ENCODE measurements at regions not wholly inside any gene's neighbourhood (a gene's known extent, or its start where the extent isn't known, plus 50 kb on each side); places are given as distances from the start of the nearest gene placed in this dataset.
"Not testable (repeated sequence)": the region's sequence is repeated elsewhere in the genome, so short reads cannot be mapped to it uniquely, and the experiment has no call there.

DNA sequence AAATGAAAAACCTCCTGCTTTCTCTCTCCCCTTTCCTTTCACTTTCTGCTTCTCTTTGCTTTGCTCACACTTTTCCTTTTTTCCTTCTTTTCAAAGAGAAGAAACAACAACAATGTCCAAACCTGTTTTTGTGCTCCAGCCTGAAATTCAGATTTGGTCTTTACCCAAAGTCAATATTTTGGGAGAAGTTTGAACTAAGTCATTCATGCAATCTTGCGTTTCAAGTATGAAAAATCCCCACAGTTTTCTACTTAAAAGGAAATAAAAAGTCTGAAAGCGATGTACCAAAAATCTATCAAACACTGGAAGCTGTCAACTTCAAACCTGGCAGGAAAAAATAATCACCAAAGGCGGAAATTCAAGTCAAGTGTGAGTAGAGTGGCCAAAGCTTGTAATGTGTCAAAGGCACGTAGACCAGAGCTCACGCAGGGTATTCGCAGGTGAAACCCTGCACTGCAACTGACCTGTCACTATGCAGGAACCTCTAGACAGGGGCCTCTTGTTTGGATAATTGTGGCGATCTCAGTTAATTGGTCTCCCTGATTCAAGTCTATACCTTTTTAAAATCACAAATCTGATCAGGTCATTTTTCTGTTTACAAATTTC lies 118.8 kb upstream of the GALNT15 start:
- no peak for DNase-seq

DNA sequence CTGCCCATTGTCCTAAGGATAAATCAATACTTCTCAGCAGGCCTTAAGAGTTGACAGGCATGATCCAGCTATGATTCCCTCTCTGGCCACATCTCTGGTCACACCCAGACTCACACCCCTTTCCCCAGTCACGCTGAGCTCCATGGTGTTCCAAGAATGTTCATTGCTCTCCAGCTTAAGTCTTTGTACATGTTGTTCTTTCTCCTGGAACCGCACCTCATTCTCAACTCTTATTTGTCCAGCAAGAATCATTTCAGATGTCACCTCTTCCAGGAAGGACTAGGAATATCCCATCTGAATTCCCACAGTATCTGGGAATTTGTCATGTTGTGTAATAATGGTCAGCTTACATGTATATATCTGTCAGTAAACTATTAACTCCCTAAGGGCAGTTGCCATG lies 118.3 kb upstream of the GALNT15 start:
- DNase-seq: no peak

DNA sequence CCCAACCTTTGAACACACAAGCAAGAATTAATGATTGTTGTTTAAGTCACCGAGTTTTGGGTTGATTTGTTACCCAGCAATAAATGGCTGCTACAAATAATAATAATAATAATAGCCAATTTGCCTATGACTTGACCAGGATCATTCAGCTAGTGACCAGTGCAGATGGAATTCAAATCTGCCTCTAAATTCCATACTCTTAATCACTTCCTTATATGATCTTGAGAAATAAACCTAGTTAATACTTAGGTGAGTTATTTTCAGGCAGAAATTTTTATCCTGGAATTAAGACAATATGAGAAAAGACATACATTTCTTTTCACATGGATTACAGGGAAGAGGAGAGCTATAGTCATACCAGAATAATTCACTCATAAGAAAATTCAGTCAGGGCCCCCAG lies 116.0 kb upstream of the GALNT15 start:
- no peak for DNase-seq

DNA sequence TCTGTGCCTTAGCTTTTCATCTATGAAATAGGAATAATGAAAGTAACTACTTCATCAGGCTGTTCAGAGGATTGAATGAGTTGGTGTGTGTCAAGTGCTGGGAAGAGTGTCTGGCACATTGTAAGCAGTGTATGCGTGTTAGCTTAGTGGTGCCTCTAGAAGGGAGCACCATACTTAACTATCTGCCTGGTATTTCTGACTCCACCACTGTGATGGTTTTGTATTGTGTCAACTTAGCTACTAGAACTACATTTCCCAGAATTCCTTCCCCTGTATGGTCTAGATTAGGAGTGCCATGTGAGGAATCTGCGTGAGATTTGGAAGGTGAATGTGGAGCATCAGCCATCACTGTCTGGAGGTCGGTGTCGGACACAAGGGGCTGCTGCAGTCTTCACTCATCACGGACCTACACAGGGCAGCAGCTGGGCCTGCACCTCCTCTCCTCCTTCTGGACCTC lies 115.4 kb upstream of the GALNT15 start:
- DNase-seq: no peak

DNA sequence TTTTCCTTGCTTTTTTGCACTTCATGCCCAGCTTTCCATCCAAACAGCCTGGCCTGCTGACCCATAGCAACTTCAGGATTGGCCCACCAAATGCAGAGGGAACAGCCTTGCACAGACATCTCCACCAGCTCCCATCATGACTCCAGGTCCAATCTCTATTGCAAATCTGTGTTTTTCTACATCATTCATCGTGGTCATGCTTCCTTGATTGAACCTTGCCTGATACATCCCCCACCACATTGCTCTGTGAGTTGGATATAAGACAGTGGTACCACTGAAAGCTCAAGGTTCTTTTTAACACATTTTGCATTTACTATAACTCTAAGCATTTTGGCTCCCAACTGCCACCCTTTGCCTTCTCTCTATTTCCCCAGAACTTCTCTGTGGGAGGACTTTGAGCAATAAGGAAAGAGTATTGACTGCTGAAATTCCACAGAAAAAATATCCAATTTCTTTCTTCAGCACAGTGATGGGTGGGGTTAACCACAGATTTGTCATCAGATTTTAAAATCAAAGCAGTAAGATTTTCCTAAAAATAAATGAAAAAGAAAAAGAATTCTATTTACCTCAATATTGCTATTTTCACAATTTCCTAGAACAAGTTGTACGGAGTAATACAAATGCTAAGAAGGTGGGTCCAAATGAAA lies 114.6 kb upstream of the GALNT15 start:
- DNase-seq: no peak

DNA sequence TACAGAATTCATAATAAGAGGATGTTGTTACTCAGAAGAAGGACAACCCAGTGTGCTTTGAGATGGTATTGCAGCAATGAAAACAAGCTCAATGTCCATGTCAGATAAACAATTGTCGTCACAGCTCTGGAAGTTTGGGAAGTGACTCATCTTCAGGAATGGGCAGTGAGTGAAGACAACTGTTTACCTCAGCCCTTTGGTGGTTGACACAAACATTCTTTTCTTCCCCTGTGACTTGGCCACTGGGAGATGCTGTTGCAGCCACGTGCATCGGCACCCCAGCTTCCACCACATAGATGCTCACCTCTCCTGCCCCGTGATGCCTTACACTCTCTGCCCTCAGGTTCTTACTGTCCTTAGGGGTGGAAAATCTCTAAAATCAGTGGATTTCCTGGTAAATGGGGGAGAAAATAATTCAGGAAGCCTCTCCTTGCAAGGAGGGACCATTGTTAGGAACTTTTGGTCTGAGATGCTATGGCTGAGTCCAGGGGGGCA lies 114.1 kb upstream of the GALNT15 start:
- no peak for DNase-seq

DNA sequence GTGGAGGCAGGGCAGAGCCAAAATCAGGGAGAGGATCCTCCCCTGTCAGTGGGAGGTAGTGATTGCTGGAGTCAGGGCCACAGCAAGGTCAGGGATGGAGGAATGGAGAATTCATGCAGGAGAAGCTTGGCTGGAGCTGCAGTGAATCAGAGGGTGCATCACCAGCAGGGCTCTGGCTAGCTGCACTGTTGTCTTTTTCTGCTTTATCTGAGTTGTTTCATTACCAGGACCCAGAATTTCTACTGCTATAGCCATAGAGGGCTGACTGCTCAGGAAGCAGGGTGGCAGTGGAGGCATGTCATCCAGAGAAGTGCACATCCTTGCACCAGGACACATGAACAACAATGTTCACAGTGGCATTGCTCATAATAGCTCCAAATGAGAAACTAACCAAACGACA lies 113.5 kb upstream of the GALNT15 start:
- no peak for DNase-seq

DNA sequence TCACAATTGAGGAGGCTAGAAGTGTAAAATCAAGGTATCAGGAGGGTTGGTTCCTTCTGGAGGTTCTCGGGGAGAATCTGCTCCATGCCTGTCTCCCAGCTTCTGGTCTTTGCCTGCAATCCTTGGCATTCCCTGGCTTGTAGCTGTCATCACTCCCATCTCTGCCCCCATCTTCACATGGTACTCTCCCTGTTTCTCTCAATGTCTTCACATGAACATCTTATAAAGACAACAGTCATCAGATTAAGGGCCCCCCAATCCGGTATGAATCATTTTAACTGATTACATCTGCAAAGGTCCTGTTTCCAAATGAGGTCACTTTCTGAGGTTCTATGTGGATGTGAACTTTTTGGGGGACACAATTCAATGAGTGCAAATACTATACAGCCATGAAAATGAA lies 113.0 kb upstream of the GALNT15 start:
- no peak for DNase-seq

DNA sequence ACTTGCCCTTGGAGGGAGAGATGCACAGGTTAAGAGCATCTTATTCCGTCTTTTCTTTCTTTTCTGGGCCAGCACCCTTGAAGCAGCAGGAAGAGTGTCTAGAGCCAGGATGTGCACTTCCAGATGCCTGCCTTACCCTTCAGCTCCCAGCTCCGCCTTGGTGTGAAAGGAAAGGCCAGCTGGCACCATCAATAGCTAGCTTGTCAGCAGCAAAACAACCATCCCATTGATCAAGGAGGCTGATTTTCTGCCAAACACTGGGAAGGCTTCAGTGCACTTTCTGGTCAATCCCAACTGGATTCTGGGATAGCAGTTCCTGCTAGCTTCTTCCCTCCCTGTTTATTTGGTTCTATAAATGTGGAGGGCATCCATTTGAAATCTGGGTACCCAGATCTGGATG lies 110.9 kb upstream of the GALNT15 start:
- no peak for DNase-seq

DNA sequence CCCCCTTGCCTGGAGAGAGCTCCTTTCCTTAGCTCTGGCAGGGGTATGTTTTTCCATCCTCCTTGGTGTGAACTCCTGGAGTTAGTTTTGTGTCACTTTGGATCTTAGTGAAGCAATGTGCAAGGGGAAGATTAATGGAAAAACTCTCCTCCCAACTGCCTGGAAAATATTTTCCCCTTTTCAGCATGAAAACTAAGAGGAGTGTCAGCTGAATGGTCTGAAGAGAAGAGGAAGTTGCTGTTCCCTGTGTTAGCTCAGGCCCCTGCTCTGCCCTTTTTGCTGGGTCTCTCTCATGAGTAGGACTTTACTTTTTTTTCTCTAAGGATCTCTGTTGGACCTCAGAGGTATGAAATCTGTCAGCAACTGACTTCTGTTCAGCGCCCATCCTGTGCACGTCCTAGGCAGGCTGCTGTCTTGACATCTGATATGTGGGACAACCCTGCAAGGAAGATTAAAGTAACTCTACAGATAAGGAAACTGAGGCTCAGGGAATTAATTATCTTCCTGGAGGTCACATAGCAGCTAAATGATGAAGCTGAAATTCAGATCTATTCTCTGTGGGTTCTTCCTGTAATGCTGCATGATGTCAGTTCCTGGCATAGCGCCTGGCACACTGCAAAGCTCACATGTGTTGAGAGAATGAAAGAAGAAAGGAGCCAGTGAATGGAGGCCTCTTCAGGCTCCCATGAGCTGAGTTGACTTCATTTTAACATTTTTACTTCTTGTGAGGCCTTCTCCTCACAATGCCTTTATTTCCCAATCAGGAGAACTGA lies 109.7 kb upstream of the GALNT15 start:
- DNase-seq: no peak

DNA sequence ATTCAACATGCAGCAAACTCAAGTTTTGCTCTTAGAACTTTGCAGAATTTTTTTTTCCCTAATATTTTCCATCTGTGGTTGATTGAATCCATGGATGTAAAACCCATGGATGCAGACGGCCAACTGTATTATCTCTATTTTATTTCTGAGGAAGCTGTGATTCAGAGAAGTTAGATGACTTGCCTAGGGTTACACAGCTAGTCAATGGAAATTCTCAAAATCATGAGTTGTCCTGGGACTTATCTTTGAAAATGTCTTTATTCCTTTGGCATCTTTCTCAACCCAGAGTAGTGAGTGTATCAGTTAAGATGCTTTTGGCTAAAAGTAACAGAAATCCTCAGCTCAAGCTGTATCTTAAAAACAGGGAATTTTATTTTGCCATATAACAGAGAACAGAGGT lies 107.9 kb upstream of the GALNT15 start:
- no peak for DNase-seq

DNA sequence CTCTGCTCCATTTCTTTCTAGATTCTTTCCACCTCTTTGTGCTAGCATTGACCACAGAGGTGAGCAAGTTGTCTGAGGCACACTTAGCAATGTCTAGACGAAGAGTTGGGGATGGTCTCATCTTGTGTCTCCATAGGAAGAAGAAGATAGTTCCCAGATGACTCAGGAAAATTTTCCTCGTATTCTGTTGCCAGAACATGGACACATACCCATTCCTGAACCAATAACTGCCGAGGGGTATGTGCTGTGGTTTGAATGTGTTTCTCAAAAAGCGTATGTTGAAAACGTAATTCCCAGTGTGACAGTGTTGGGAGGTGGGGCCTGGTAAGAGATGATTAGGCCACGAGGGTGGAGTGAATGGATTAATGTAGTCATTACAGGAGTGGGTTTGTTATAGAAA lies 107.5 kb upstream of the GALNT15 start:
- no peak for DNase-seq

DNA sequence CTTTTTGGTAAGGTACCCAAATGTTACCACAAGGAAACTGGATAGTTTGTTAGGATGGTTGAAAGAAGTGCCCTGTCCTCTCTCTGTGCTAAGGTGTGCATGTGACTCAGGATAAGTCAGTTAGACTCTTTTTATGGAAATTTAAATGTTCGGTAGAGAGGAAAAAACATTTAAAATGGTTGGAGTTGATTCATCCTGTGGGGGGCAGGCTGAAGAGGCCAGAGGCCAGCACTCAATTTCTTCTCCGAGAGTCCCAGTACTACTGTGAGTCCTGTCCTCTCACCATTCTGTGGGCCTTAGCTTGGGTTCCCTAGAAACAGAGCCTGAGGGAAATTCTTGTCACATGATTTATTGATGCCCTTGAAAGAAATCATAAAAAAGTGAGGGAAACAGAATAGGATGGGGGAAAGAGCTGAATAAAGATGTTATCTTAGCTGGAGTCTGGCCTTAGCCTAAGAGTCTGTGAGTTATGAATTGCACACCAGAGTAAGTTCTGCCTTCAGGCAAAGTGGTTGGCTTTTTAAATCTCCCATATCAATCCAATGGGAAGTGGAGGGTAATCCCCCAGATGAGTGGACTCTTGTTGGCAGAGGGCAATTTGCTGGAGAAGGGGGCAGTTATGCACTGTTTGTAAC lies 106.5 kb upstream of the GALNT15 start:
- no peak for DNase-seq

DNA sequence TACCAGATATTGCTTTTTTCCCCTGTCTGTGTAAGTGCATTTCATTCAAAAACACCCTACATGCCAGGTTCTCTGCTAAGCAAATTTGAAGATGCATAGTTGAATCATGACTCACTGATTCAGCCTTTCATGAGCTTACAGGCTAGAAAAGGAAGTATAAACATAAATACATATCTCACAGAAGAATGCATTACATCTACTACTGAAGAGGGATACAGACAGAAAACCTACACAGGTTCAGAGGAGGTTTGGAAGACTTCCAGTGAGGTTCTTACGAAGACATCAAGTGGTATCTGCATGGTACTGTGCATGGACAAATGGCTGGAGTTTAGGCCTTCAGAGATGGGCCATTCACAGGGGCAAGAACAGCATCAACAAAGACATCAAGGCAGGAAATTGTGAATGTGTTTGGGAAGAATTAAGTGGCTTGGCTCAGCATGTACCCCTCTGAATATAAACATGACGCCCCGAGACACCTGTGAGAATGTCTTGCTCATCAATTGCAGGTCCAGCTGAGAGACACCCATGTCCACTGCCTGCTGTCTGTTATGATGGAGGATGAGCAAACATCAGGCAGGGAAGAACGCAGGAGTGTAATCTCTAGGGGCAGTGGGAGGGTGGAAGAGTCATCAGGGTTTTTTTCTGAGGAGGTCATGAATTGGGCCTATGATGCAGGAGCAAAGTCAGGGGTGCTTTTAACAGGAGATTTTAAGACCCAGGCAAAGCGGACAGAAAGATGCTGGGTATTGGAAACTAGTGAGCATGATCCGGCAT lies 105.1 kb upstream of the GALNT15 start:
- no peak for DNase-seq

DNA sequence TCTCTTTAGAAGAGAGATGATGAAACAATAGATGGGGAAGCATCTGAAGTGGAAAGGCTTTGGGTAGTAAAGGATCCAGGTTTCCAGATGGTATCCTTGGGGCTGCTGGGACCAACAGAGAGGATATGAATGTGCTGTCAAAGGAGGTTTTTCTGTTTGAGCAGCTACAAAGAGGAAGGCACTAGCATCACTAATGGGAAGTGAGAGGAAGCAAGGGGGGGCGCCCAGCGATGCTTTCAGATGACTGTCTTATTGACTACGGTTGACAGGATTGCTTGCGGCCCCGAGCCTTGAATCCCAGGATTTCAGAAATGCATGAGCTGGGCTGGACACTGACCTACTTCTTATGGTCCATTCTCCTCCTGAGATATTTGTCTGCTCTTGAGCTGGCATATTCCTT lies 103.8 kb upstream of the GALNT15 start:
- no peak for DNase-seq

DNA sequence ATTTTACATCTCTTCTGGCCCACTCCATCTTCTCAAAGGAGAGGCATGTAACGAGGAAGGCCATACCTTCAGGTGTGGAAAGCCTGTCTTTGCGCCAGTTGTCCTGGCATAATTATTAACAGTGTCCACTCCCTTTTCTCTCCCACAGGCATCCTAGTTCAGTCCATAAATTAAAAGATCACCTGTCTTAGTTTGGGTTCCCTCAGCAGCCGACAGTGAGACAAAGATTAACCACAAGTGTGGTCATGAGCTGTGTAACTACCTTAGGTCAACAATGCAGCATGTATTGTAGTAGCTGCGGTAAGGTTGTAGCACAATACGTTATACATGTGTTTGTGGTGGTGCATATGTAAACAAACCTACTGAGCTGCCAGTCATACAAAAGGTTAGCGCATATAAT lies 103.3 kb upstream of the GALNT15 start:
- DNase-seq: no peak

DNA sequence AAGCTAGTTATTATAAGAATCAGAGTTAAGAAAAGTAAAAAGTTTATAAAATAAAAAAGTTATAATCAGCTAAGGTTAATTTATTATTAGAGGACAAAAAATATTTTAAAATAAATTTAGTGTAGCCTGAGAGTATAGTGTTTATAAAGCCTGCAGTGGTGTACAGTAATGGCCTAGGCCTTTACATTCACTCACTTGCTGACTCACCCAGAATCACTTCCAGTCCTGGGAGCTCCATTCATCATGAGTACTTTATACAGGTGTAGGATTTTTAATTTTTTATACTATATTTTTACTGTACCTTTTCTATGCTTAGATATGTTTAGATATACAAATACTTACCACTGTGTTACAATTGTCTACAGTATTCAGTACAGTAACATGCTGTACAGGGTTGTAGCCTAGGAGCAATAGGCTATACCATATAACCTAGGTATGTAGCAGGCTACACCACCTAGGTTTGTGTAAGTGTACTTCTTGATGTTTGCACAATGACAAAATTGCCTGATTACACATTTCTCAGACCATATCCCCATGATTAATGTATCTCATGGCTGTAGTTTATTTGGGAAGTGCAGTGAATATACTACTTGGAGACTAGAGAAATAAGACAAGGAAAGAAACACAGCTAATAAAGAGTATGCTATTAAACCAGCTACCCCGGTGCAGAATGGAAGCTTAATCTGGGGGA lies 101.9 kb upstream of the GALNT15 start:
- no peak for DNase-seq

DNA sequence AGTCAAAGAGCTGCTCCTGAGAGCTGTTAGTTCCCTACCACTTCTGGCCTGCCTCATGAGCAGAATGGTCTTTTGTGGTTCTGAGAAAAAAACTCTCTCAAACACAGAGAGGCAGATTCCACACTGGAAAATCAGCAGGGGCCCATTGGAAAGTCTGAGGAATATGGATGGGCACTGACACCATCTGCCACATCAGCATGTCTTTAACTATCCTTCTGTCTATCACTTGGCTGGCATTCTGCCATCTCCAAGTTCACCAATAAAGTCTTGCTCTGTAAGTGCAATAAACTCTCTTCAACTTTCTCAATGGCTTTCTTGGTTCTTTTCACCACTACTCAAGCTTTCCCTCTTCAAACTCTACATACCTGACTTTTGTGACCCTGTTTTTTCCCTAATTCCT lies 101.3 kb upstream of the GALNT15 start:
- DNase-seq: no peak

DNA sequence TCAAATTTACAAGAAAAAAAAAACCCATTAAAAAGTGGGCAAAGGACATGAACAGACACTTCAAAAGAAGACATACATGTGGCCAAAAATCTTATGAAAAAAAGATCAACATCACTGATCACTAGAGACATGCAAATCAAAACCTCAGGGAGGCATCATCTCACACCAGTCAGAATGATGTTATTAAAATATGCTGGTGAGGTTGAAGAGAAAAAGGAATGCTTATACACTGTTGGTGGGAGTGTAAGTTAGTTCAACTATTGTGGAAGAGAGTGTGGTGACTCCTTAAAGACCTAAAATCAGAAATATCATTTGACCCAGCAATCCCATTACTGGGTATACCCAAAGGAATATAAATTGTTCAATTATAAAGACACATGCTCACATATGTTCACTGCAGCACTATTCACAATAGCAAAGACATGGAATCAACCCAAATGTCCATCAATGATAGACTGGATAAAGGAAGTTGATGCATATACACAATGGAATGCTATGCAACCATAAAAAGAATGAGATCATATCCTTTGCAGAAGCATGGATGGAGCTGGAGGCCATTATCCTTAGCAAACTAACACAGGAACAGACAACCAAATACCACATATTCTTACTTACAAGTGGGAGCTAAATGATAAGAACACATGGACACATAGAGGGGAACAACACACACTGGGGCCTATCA lies 100.3 kb upstream of the GALNT15 start:
- not testable (repeated sequence) for DNase-seq

DNA sequence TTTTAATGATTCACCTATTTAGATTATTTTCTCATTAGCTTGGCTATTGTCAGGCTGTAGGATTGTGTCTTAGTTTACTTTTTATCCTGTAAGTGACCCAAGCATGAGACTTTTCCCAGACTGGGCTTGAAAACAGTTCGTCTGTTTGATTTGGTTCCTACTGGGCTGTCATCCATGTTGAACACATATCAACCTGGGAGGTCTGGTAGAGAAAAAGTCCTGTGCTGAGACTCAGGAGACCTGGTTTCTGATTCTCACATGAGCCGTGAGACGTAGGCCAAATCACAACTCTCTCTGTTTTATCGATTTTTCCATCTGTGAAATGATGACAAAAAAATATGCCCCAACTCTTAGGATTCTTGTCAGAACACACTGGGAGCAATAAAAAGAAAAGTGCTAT lies 98.8 kb upstream of the GALNT15 start:
- DNase-seq: no peak

DNA sequence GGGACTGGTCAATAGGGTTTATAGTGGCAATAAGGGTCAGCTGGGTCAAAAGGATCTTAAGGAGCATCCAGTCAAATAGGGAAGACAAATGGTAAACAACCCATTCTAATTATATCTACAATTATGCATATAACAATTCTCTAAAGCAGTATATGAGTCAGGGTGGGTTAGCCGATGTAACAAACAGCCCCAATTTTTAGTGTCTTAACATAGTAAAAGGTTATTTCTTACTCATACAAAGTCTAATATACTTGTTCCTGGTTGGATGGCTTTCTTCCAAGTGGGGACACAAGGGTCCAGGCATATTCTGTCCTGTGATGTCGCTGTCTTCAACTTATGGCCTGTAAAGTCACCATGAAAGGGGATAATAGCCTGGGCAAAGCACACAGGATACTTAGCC lies 97.9 kb upstream of the GALNT15 start:
- no peak for DNase-seq

DNA sequence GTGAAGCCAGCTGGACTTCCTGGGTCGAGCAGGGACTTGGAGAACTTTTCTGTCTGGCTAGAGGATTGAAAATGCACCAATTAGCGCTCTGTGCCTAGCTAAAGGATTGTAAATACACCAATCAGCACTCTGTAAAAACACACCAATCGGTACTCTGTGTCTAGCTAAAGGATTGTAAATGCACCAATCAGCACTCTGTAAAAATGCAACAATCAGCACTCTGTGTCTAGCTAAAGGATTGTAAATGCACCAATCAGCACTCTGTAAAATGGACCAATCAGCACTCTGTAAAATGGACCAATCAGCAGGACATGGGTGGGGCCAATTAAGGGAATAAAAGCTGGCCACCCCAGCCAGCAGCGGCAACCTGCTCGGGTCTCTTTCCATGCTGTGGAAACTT lies 97.3 kb upstream of the GALNT15 start:
- DNase-seq: not testable (repeated sequence)

Measured in activated effector memory CD4-positive, alpha-beta T cell treated with Interleukin-2 at 50 U/mL for 16 hours (primary cell).